ENCODE measurements at regions not wholly inside any gene's neighbourhood (a gene's known extent, or its start where the extent isn't known, plus 50 kb on each side); places are given as distances from the start of the nearest gene placed in this dataset.

GRCh38 chr6:120273411-120273810 lies 923.9 kb upstream of the MAN1A1 start:
- no peak for TF ChIP-seq CTCF (optimal IDR thresholded peaks at IDR 0.05 in 1 of 3, IDR thresholded peaks at IDR 0.05 in 1 of 3, conservative IDR thresholded peaks at IDR 0.05 in 1 of 3; ENCODE audit: extremely low read depth in 1 of 3, insufficient read depth in 2 of 3, low read length in 3 of 3)
- no peak for TF ChIP-seq EZH2 (IDR thresholded peaks at IDR 0.05; ENCODE audit: low read length)

Measured in keratinocyte (primary cell).